Astrocyte (in vitro differentiated cells and primary cell): ENCODE measurements at regions not wholly inside any gene's neighbourhood (a gene's known extent, or its start where the extent isn't known, plus 50 kb on each side); places are given as distances from the start of the nearest gene placed in this dataset.

Experiments
- DNase-seq: peaks from one replicate; pipeline ENCODE4 v3.0.0-alpha.2; 2010; ENCODE audit warnings: low read depth
- FAIRE-seq: peaks from 2 replicates; lab custom pipeline; 2011; peaks lifted over from hg19 to GRCh38; lab: Jason Lieb, UNC
- H2AFZ ChIP-seq: 2 replicates; pipeline ENCODE4 v1.6.0; 2012; ENCODE audit warnings: low read depth, low read length, inconsistent platforms
- H3K27ac ChIP-seq: 2 replicates; pipeline ENCODE4 v1.5.1; 2011; ENCODE audit warnings: low read depth, low read length, inconsistent platforms
- H3K27me3 ChIP-seq: 2 replicates; pipeline ENCODE4 v1.6.0; 2011; ENCODE audit warnings: low read length, inconsistent platforms; ENCODE audit not compliant: insufficient read depth
- H3K36me3 ChIP-seq: 2 replicates; pipeline ENCODE4 v1.5.1; 2011; ENCODE audit warnings: low read length, inconsistent platforms; ENCODE audit not compliant: insufficient read depth
- H3K4me1 ChIP-seq: 2 replicates; pipeline ENCODE4 v1.5.1; 2011; ENCODE audit warnings: low read length, inconsistent platforms; ENCODE audit not compliant: insufficient read depth
- H3K4me2 ChIP-seq: 2 replicates; pipeline ENCODE4 v1.6.0; 2012; ENCODE audit warnings: low read length, inconsistent platforms
- H3K4me3 ChIP-seq: 2 replicates; pipeline ENCODE4 v1.5.1; 2011; ENCODE audit warnings: low read depth, mild to moderate bottlenecking, low read length, inconsistent platforms; ENCODE audit not compliant: insufficient read depth
- H3K79me2 ChIP-seq: 2 replicates; pipeline ENCODE4 v1.6.0; 2012; ENCODE audit warnings: mild to moderate bottlenecking, low read length, inconsistent platforms; ENCODE audit not compliant: insufficient read depth
- H3K9ac ChIP-seq: 2 replicates; pipeline ENCODE4 v1.6.0; 2012; ENCODE audit warnings: mild to moderate bottlenecking, low read length, inconsistent platforms
- H3K9me3 ChIP-seq: 2 replicates; pipeline ENCODE4 v1.5.1; 2012; ENCODE audit warnings: low read depth, mild to moderate bottlenecking, low read length, inconsistent platforms; ENCODE audit not compliant: insufficient read depth
- H4K20me1 ChIP-seq: 2 replicates; pipeline ENCODE4 v1.6.0; 2012; ENCODE audit warnings: low read length, inconsistent platforms; ENCODE audit not compliant: insufficient read depth
- H3K27ac Mint-ChIP-seq: one replicate; pipeline ENCODE4 v1.8.0; 2021; ENCODE audit warnings: mild to moderate bottlenecking, mixed read lengths; ENCODE audit not compliant: unreplicated experiment
- H3K27me3 Mint-ChIP-seq: one replicate; pipeline ENCODE4 v1.8.0; 2021; ENCODE audit warnings: low read depth, mixed read lengths; ENCODE audit not compliant: unreplicated experiment
- H3K36me3 Mint-ChIP-seq: one replicate; pipeline ENCODE4 v1.8.0; 2021; ENCODE audit warnings: low read depth, mixed read lengths; ENCODE audit not compliant: unreplicated experiment
- H3K4me1 Mint-ChIP-seq: one replicate; pipeline ENCODE4 v1.8.0; 2021; ENCODE audit warnings: low read depth, mixed read lengths; ENCODE audit not compliant: unreplicated experiment
- H3K4me3 Mint-ChIP-seq: one replicate; pipeline ENCODE4 v1.8.0; 2021; ENCODE audit warnings: mild to moderate bottlenecking, moderate library complexity, mixed read lengths; ENCODE audit not compliant: unreplicated experiment
- H3K9me3 Mint-ChIP-seq: one replicate; pipeline ENCODE4 v1.8.0; 2021; ENCODE audit warnings: mild to moderate bottlenecking, mixed read lengths; ENCODE audit not compliant: unreplicated experiment
- EZH2 ChIP-seq: IDR thresholded peaks from 2 replicates; pipeline ENCODE4 v1.6.1; 2012; ENCODE audit warnings: mild to moderate bottlenecking, low read length, inconsistent platforms; ENCODE audit not compliant: insufficient read depth
- TF ChIP-seq, protein P1 (sequence below): IDR thresholded peaks from 2 replicates; pipeline ENCODE4 v1.5.1; 2011; ENCODE audit warnings: low read depth, mild to moderate bottlenecking, inconsistent platforms, low read length, moderate library complexity; ENCODE audit not compliant: insufficient read depth

DNA sequence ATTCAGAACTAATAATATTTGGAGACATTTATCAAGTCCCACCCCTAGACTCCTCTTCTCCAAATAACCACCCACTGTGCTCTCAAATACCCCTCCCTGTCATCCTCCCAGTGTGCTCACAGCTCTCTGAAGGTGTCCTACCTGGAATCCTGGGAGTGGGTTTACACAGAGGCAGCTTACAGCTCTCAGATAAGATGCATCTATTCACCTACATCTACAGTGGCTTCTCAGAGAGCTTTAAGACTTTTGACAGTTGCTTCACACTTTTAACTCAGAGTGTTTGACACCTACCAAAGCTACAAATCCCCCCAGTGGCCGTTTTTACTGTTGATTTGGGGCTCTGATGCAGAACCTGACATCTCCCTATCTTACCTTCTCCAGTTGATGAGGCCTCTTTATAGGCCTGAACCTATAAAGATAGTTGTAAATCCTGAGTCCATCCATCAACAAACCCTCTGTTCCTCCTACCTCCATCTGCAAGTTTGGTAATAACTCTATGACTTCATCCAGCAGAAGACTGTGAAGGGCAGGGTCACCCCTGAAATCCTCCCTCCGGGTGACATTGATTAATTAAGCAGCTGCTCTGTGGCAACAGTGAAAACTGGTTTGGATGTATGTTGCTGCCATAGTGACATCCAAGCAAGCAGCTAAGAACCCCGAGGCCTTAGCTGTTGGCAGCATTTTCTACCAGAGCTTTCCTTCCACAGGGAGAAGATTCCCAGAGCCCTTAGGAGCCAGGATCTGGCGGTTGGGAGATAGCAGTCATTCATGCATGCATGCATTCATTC is 226.1 kb upstream of the RREB1 start:
- H3K27me3 ChIP-seq = no peaks in the 10 kb centered on the region
- H3K9me3 Mint-ChIP-seq = no peaks in the 10 kb centered on the region
- H3K4me3 Mint-ChIP-seq = no peak overlapping the region
- no peaks in the 10 kb centered on the region for H4K20me1 ChIP-seq
- no peak overlapping the region for H3K4me3 ChIP-seq
- TF ChIP-seq, protein P1, sequence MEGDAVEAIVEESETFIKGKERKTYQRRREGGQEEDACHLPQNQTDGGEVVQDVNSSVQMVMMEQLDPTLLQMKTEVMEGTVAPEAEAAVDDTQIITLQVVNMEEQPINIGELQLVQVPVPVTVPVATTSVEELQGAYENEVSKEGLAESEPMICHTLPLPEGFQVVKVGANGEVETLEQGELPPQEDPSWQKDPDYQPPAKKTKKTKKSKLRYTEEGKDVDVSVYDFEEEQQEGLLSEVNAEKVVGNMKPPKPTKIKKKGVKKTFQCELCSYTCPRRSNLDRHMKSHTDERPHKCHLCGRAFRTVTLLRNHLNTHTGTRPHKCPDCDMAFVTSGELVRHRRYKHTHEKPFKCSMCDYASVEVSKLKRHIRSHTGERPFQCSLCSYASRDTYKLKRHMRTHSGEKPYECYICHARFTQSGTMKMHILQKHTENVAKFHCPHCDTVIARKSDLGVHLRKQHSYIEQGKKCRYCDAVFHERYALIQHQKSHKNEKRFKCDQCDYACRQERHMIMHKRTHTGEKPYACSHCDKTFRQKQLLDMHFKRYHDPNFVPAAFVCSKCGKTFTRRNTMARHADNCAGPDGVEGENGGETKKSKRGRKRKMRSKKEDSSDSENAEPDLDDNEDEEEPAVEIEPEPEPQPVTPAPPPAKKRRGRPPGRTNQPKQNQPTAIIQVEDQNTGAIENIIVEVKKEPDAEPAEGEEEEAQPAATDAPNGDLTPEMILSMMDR = no peak
- TF ChIP-seq EZH2 = no peak
- no peak overlapping the region for H3K4me2 ChIP-seq
- no peaks in the 10 kb centered on the region for H3K36me3 Mint-ChIP-seq
- peaks cover 11% of the 10 kb centered on the region for H3K4me1 Mint-ChIP-seq
- H3K9ac ChIP-seq = no peak overlapping the region
- H3K27me3 Mint-ChIP-seq = peaks cover 3% of the 10 kb centered on the region
- no peak overlapping the region for H3K27ac ChIP-seq
- H2AFZ ChIP-seq = no peak overlapping the region
- DNase-seq = no peak
- no peak overlapping the region for H3K27ac Mint-ChIP-seq
- peaks cover 3% of the 10 kb centered on the region for H3K4me1 ChIP-seq
- no peaks in the 10 kb centered on the region for H3K79me2 ChIP-seq
- no peaks in the 10 kb centered on the region for H3K9me3 ChIP-seq
- H3K36me3 ChIP-seq = no peaks in the 10 kb centered on the region
- no peak for FAIRE-seq

DNA sequence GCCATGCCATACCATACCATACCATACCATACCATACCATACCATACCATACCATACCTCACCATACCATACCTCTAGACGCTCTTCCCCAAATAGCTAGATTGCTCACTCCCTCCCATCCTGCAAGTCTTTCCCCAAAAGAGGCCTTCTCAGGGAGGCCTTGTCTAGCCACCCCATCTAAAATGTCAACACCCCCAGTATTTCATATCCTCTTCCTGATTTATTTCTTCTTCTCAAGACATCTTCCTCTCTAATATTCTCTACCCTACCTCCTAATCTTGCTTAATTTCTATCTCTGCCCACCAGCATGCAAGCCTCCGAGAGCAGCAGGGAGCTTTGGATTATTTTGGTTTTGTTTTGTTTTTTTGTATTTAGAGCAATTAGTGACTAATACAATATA is 225.2 kb upstream of the RREB1 start:
- Mint-ChIP-seq H3K9me3 (no peaks in the 10 kb centered on the region), H3K27me3 (peaks cover 3% of the 10 kb centered on the region), H3K4me3 (no peak overlapping the region), H3K4me1 (peaks cover 11% of the 10 kb centered on the region), H3K36me3 (no peaks in the 10 kb centered on the region), H3K27ac (peak overlapping the region; percentile 73)
- H3K4me2 ChIP-seq = no peak overlapping the region
- H3K79me2 ChIP-seq = no peaks in the 10 kb centered on the region
- no peaks in the 10 kb centered on the region for H3K36me3 ChIP-seq
- H3K4me3 ChIP-seq = no peak overlapping the region
- H4K20me1 ChIP-seq = no peaks in the 10 kb centered on the region
- no peak for FAIRE-seq
- H3K4me1 ChIP-seq = peaks cover 3% of the 10 kb centered on the region
- TF ChIP-seq EZH2 = no peak
- TF ChIP-seq, protein P1 = no peak
- H3K27me3 ChIP-seq = no peaks in the 10 kb centered on the region
- DNase-seq = no peak
- H2AFZ ChIP-seq = no peak overlapping the region
- no peak overlapping the region for H3K27ac ChIP-seq
- no peaks in the 10 kb centered on the region for H3K9me3 ChIP-seq
- no peak overlapping the region for H3K9ac ChIP-seq

DNA sequence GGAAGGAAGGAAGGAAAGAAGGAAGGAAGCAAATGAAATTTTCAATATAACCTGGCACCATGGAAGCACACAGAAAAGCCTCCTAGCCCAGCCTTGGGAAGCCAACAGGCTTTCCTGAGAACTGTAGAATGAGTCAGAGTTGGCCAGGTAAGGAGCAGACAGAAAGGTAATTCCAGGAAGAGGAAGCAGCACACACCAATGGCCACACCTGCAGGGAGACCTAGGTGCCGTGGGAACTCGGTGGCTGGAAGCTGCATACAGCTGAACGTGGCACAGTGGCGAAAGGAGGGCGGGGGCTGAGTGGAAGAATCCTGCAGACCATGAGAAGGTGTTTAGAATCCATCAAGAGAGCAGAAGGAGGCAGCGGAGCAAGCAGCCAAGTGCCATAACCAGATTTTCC is 224.8 kb upstream of the RREB1 start:
- Histone ChIP-seq H3K79me2 (no peaks in the 10 kb centered on the region), H3K27ac (no peak overlapping the region), H3K36me3 (no peaks in the 10 kb centered on the region), H3K27me3 (no peaks in the 10 kb centered on the region), H2AFZ (no peak overlapping the region), H3K4me3 (no peak overlapping the region), H3K9ac (no peak overlapping the region), H3K4me1 (peaks cover 3% of the 10 kb centered on the region), H3K9me3 (no peaks in the 10 kb centered on the region), H3K4me2 (no peak overlapping the region), H4K20me1 (no peaks in the 10 kb centered on the region)
- DNase-seq (no peak), FAIRE-seq (no peak)
- H3K27ac Mint-ChIP-seq = no peak overlapping the region
- peaks cover 3% of the 10 kb centered on the region for H3K27me3 Mint-ChIP-seq
- no peak overlapping the region for H3K4me3 Mint-ChIP-seq
- H3K36me3 Mint-ChIP-seq = no peaks in the 10 kb centered on the region
- no peak for TF ChIP-seq EZH2
- TF ChIP-seq, protein P1 = no peak
- no peaks in the 10 kb centered on the region for H3K9me3 Mint-ChIP-seq
- peaks cover 11% of the 10 kb centered on the region for H3K4me1 Mint-ChIP-seq
